GM19328 (cell line): ENCODE measurements at regions not wholly inside any gene's neighbourhood (a gene's known extent, or its start where the extent isn't known, plus 50 kb on each side); places are given as distances from the start of the nearest gene placed in this dataset.

Source experiments
- ATAC-seq: cut with Tn5 transposase; IDR thresholded peaks from one replicate; pipeline ENCODE4 v1.9.1; 2021; ENCODE audit warnings: mild to moderate bottlenecking, moderate library complexity; ENCODE audit not compliant: unreplicated experiment

DNA sequence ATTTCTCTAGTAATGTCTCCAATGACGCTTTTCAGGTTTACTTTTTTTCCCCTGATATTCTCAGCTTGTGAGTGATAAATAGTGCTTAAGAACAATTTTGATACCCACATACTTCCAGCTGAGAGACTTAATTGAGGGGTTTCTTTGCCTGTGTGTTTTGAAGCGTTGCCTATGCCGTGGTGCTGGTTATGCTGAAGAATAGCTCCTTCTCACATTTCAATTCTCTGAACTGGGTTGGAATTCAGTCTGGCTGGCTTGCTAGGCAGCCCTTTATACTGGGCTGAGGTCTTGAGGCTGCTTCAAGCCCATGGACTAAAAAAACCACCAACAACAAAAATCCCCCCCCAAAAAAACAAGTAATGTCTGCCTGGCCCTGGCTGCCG is 87.4 kb downstream of the CHST2 start:
- ATAC-seq: peak; percentile 15

DNA sequence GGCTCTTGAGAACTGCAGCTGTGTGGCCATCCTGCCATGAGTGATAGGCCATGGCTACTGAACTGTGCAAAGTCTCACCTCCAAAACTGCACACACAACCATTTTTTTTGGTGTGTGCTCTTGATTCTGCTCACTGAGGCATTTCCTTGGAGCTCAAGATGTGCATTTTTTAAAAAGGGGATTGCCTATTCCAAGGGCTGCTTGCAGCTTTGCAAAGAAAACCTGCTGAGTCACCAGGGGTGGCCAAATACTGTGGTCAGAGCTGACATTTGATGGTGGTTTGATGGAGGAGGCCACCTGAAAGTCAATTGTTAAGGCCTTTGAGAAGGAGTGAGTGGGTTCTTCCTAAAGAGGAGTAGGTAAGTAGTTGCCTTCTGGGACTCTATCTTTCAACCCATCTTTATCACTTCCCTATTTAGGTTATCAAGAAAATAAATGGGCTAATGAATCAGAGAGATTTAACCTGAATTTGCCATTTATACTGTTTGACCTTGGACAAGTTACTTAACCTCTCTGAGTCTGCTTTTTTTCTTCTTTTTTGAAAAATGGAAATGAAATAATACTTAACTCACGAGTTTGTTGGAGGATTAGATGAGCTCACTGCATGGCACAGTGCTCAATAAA is 87.9 kb downstream of the CHST2 start:
- ATAC-seq: peak; percentile 83

DNA sequence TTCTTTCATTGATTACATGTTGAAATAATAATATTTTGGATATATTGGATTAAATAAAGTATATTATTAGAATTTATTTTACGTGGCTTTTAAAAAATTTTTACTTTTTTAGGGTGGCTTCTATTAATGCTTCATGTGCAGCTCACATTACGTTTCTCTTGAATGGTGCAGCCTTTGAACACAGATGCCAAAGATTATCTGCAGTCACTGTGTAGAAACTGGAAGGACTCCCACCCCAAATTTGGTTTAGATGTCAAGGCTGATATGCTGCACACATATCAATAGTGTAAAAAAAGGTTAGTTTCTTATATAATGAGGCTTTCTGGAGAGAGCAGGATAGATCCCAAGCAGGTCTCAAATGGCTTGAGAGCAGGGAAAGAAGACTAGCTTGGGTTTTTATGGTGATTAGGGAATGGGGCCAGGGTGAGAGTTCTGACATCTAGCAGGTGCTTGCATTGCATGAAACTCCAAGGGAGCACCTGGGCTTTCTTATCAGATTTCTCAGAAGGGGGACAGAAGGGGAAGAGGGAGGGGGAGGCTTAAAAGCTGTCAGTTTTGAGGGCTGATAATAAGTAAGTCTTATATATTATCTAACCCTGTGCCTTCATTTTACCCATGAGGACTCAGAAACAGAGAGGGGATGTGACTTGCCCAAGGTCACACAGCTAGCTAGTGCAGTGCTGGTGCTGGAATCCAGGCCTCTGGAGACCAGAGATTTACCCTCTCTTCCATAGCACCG is 89.6 kb downstream of the CHST2 start:
- no peak for ATAC-seq

DNA sequence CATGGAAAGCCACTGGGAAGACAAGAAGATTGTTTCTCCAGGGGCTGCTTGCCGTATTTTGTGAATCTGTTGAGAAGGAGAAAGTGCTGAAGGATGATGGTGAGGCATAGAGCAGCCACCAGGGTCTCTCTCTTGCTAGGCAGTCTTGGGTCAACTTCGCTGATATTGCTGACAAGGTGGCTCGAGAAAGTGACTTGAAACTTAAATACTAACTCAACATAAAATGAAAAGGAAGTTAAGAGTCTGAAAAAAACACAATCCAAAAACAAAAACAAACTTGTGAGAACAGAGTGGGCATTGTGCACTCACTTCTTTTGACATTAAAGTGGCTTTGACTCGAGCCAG is 90.1 kb downstream of the CHST2 start:
- ATAC-seq: no peak

DNA sequence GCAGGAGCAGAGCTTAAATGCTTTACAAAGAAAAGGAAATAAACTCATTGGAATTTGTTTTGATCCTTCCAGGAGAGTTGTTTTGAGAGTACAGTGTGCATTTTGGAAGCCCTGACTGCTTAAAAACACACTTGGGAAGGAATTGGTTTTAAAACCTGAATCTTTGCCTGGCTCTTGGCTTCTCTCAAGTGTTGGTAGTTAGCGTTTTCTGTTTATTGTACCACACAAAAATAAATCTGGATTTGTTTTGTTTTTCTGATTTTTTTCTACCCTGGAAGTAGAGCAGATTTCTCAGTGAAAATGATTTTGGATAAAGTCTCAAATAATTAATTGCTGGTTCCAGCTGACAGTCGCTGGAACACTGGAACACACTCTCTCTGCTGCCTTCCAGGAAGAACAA is 90.6 kb downstream of the CHST2 start:
- ATAC-seq: no peak

DNA sequence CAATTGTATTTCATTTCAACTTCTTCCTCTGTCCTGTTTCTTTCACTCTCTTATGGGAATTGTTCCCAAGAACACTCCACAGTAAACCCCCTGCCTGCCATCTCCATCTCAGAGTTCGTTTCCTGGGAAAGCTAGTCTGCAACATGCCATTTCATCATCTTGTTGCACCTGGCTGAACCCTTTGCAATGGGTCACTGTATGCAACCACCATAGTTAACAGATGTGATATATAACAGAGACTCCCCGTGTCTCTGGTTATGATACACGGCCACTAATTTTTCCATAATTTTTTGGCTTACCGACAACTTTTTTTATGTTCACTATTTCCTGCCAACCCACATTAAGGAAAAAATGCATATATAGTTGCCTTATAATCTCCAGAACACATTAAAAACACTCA is 95.5 kb downstream of the CHST2 start:
- ATAC-seq: no peak
